Umbilical cord (tissue), 1 donor: ENCODE measurements at regions not wholly inside any gene's neighbourhood (a gene's known extent, or its start where the extent isn't known, plus 50 kb on each side); places are given as distances from the start of the nearest gene placed in this dataset.

Source experiments
- DNase-seq: peaks from one replicate; pipeline ENCODE4 v3.0.0-alpha.2; 2015; ENCODE audit warnings: low spot score

GRCh38 chr14:22513066-22513812, 75.8 kb downstream of the DAD1 start:
- DNase-seq: peak; percentile 73

- DNase-seq: no peak
These were observed 76.8 kb downstream of the DAD1 start for GRCh38 chr14:22512106-22512814.

- DNase-seq: peak; percentile 57
These were observed 78.4 kb downstream of the DAD1 start for GRCh38 chr14:22510527-22511110.

GRCh38 chr14:22509751-22510300, 79.2 kb downstream of the DAD1 start:
- no peak for DNase-seq

- DNase-seq: no peak
These were observed 79.9 kb downstream of the DAD1 start for GRCh38 chr14:22509036-22509709.

- no peak for DNase-seq
These were observed 80.4 kb downstream of the DAD1 start for GRCh38 chr14:22508662-22509035.

- DNase-seq: no peak
These were observed 80.9 kb downstream of the DAD1 start for GRCh38 chr14:22508150-22508457.

GRCh38 chr14:22506778-22507351, 82.2 kb downstream of the DAD1 start:
- no peak for DNase-seq

- no peak for DNase-seq
These were observed 82.7 kb downstream of the DAD1 start for GRCh38 chr14:22506378-22506710.

GRCh38 chr14:22505697-22506377, 83.2 kb downstream of the DAD1 start:
- no peak for DNase-seq

- no peak for DNase-seq
These were observed 83.7 kb downstream of the DAD1 start for GRCh38 chr14:22505309-22505696.

GRCh38 chr14:22502551-22502950, 86.5 kb downstream of the DAD1 start:
- no peak for DNase-seq

GRCh38 chr14:22502007-22502406, 87.0 kb downstream of the DAD1 start:
- peak; percentile 87 for DNase-seq

GRCh38 chr14:22500954-22501726, 87.9 kb downstream of the DAD1 start:
- no peak for DNase-seq

GRCh38 chr14:22500525-22500924, 88.5 kb downstream of the DAD1 start:
- no peak for DNase-seq

- DNase-seq: no peak
These were observed 91.3 kb downstream of the DAD1 start for GRCh38 chr14:22497671-22498093.

GRCh38 chr14:22497144-22497423, 91.9 kb downstream of the DAD1 start:
- DNase-seq: no peak

- DNase-seq: no peak
These were observed 94.4 kb downstream of the DAD1 start for GRCh38 chr14:22494486-22495135.

- no peak for DNase-seq
These were observed 95.3 kb downstream of the DAD1 start for GRCh38 chr14:22493753-22494152.
